ENCODE measurements at regions not wholly inside any gene's neighbourhood (a gene's known extent, or its start where the extent isn't known, plus 50 kb on each side); places are given as distances from the start of the nearest gene placed in this dataset.

GRCh38 chr7:130966246-130967009, 232.4 kb upstream of the KLF14 start:
- no peak for DNase-seq (ENCODE audit: low spot score)

GRCh38 chr7:130970196-130970595, 236.2 kb upstream of the KLF14 start:
- DNase-seq (ENCODE audit: low spot score): no peak

GRCh38 chr7:130970696-130971095, 236.7 kb upstream of the KLF14 start:
- no peak for DNase-seq (ENCODE audit: low spot score)

- no peak for DNase-seq (ENCODE audit: low spot score)
Observed at GRCh38 chr7:130971297-130971696, 237.3 kb upstream of the KLF14 start.

GRCh38 chr7:130972201-130972600, 238.2 kb upstream of the KLF14 start:
- DNase-seq (ENCODE audit: low spot score): no peak

- DNase-seq (ENCODE audit: low spot score): no peak
Observed at GRCh38 chr7:130973637-130974036, 239.6 kb upstream of the KLF14 start.

- no peak for DNase-seq (ENCODE audit: low spot score)
Observed at GRCh38 chr7:130974169-130974568, 240.2 kb upstream of the KLF14 start.

GRCh38 chr7:130974794-130975193, 240.8 kb upstream of the KLF14 start:
- DNase-seq (ENCODE audit: low spot score): no peak

- DNase-seq (ENCODE audit: low spot score): no peak
Observed at GRCh38 chr7:130975731-130976130, 241.7 kb upstream of the KLF14 start.

- no peak for DNase-seq (ENCODE audit: low spot score)
Observed at GRCh38 chr7:130982160-130982638, 248.2 kb upstream of the KLF14 start.

- no peak for DNase-seq (ENCODE audit: low spot score)
Observed at GRCh38 chr7:130982651-130983050, 248.6 kb upstream of the KLF14 start.

- no peak for DNase-seq (ENCODE audit: low spot score)
Observed at GRCh38 chr7:130985361-130985760, 251.4 kb upstream of the KLF14 start.

- no peak for DNase-seq (ENCODE audit: low spot score)
Observed at GRCh38 chr7:130986261-130986690, 252.3 kb upstream of the KLF14 start.

GRCh38 chr7:130987092-130987491, 253.1 kb upstream of the KLF14 start:
- no peak for DNase-seq (ENCODE audit: low spot score)

- no peak for DNase-seq (ENCODE audit: low spot score)
Observed at GRCh38 chr7:130988443-130988842, 254.4 kb upstream of the KLF14 start.

- no peak for DNase-seq (ENCODE audit: low spot score)
Observed at GRCh38 chr7:130989101-130989795, 255.2 kb upstream of the KLF14 start.

GRCh38 chr7:130990178-130990832, 256.3 kb upstream of the KLF14 start:
- no peak for DNase-seq (ENCODE audit: low spot score)

- DNase-seq (ENCODE audit: low spot score): no peak
Observed at GRCh38 chr7:130993671-130994365, 259.8 kb upstream of the KLF14 start.

GRCh38 chr7:130994378-130995115, 260.5 kb upstream of the KLF14 start:
- peak; percentile 49 for DNase-seq (ENCODE audit: low spot score)

GRCh38 chr7:130995252-130996081, 261.5 kb upstream of the KLF14 start:
- no peak for DNase-seq (ENCODE audit: low spot score)

All from globus pallidus (tissue), 1 donor.